ENCODE measurements at regions not wholly inside any gene's neighbourhood (a gene's known extent, or its start where the extent isn't known, plus 50 kb on each side); places are given as distances from the start of the nearest gene placed in this dataset.

GRCh38 chr6:44042989-44043478 is 84.2 kb downstream of the MRPL14 start:
- Histone ChIP-seq H3K79me2 (ENCODE audit: insufficient read depth, low read length) (no peaks in the 10 kb centered on the region), H3K27ac (ENCODE audit: insufficient read length, low read depth, low read length) (no peak overlapping the region), H3K4me1 (ENCODE audit: insufficient read depth, low read length) (peaks cover 10% of the 10 kb centered on the region; the same call in 1 of the 2 replicates), H2BK5ac (ENCODE audit: insufficient read length, low read length) (no peak overlapping the region), H3T11ph (ENCODE audit: low read length) (no peak overlapping the region), H3K4me2 (ENCODE audit: insufficient read depth, insufficient read length, low read length) (no peak overlapping the region), H3K9me3 (ENCODE audit: control insufficient read depth, low read depth, low read length) (no peaks in the 10 kb centered on the region), H3K23ac (ENCODE audit: insufficient read length, low read depth, low read length) (no peak overlapping the region), H2BK20ac (ENCODE audit: low read depth, low read length, poor library complexity, severe bottlenecking) (no peak overlapping the region), H2AFZ (ENCODE audit: low read length) (no peak overlapping the region), H3K9ac (ENCODE audit: extremely low read depth, insufficient read length, low read length) (no peak overlapping the region), H3K56ac (ENCODE audit: insufficient read length, low read depth, low read length) (no peak overlapping the region), H3K27me3 (ENCODE audit: insufficient read depth, low read length) (no peaks in the 10 kb centered on the region), H3K14ac (ENCODE audit: insufficient read depth, low read length) (0 out of 2 replicates have a peak overlapping the region, but pooled peaks have one; percentile 34), H4K5ac (ENCODE audit: insufficient read length, low read depth, low read length) (no peak overlapping the region), H2BK120ac (ENCODE audit: low read depth, low read length, poor library complexity, severe bottlenecking) (no peak overlapping the region), H3K18ac (ENCODE audit: insufficient read length, low read depth, low read length) (peak overlapping the region; percentile 54), H2BK15ac (ENCODE audit: low read depth, low read length) (no peak overlapping the region), H2AK5ac (ENCODE audit: insufficient read length, low read length) (no peak overlapping the region), H4K20me1 (ENCODE audit: control insufficient read depth, insufficient read depth, insufficient read length) (no peaks in the 10 kb centered on the region), H4K8ac (replicated peaks; ENCODE audit: insufficient read length, low read depth, low read length) (no peak overlapping the region), H2BK12ac (ENCODE audit: insufficient read length, low read depth, low read length) (no peak overlapping the region), H4K91ac (ENCODE audit: insufficient read length, low read depth, low read length) (no peak overlapping the region), H3K79me1 (ENCODE audit: insufficient read depth, low read depth, low read length, poor library complexity, severe bottlenecking) (no peaks in the 10 kb centered on the region), H3K4ac (ENCODE audit: low read depth, low read length) (no peak overlapping the region), H3K23me2 (ENCODE audit: insufficient read length, low read depth, low read length, poor library complexity, severe bottlenecking) (no peaks in the 10 kb centered on the region)
- H3K36me3 Mint-ChIP-seq (ENCODE audit: insufficient read depth in 1 of 3, low read depth in 3 of 3) = no peaks in the 10 kb centered on the region
- H3K27me3 Mint-ChIP-seq (ENCODE audit: low read depth) = peaks cover 2% of the 10 kb centered on the region; the same call in 1 of the 2 replicates
- H3K9me3 Mint-ChIP-seq = no peaks in the 10 kb centered on the region
- H3K4me1 Mint-ChIP-seq = peaks cover 40 to 45% of the 10 kb centered on the region in 2 experiments
- no CpG with 5 or more reads among the region's 1 CpG for WGBS (ENCODE audit: extremely low coverage, insufficient read length, low lambda C conversion rate)
- H3K4me3 Mint-ChIP-seq = no peak overlapping the region
- TF ChIP-seq CTCF (conservative IDR thresholded peaks at IDR 0.05) = no peak
- DNase-seq = no peak
- peak overlapping the region in 2 of 3 experiments; percentile 31 to 47; a peak in 3 of 7 replicates for H3K27ac Mint-ChIP-seq
